ENCODE measurements at regions not wholly inside any gene's neighbourhood (a gene's known extent, or its start where the extent isn't known, plus 50 kb on each side); places are given as distances from the start of the nearest gene placed in this dataset.

GRCh38 chr21:24123785-24124184 lies 1483.5 kb downstream of the MRPL39 start:
- Histone ChIP-seq H3K27me3 (no peaks in the 10 kb centered on the region), H3K27ac (no peak overlapping the region), H3K4me1 (no peaks in the 10 kb centered on the region), H3K9me3 (no peaks in the 10 kb centered on the region), H3K36me3 (no peaks in the 10 kb centered on the region), H3K4me3 (no peak overlapping the region)
- intact Hi-C loops (cut with DNase I; ENCODE audit: low total_unique reads) = no loop called here
- no peak for TF ChIP-seq POLR2AphosphoS5 (IDR thresholded peaks at IDR 0.05)
- no peak for TF ChIP-seq POLR2A (IDR thresholded peaks at IDR 0.05)
- TF ChIP-seq CTCF (IDR thresholded peaks at IDR 0.05) = no peak
- DNase-seq (ENCODE audit: low spot score in 2 of 2) = no peak

GRCh38 chr21:24118738-24119459 lies 1488.4 kb downstream of the MRPL39 start:
- no peak for DNase-seq (ENCODE audit: low spot score in 2 of 2)
- TF ChIP-seq CTCF (IDR thresholded peaks at IDR 0.05) (no peak), POLR2AphosphoS5 (IDR thresholded peaks at IDR 0.05) (no peak), POLR2A (IDR thresholded peaks at IDR 0.05) (no peak)
- H3K9me3 ChIP-seq = no peaks in the 10 kb centered on the region
- H3K4me3 ChIP-seq = no peak overlapping the region
- no peak overlapping the region for H3K27ac ChIP-seq
- H3K27me3 ChIP-seq = no peaks in the 10 kb centered on the region
- intact Hi-C loops (cut with DNase I; ENCODE audit: low total_unique reads) = no loop called here
- H3K4me1 ChIP-seq = no peaks in the 10 kb centered on the region
- no peaks in the 10 kb centered on the region for H3K36me3 ChIP-seq

GRCh38 chr21:24115141-24115540 lies 1492.1 kb downstream of the MRPL39 start:
- no peaks in the 10 kb centered on the region for H3K27me3 ChIP-seq
- TF ChIP-seq CTCF (IDR thresholded peaks at IDR 0.05) = no peak
- TF ChIP-seq POLR2A (IDR thresholded peaks at IDR 0.05) = no peak
- no peak for TF ChIP-seq POLR2AphosphoS5 (IDR thresholded peaks at IDR 0.05)
- no peaks in the 10 kb centered on the region for H3K4me1 ChIP-seq
- no peak overlapping the region for H3K27ac ChIP-seq
- no peaks in the 10 kb centered on the region for H3K9me3 ChIP-seq
- intact Hi-C loops (cut with DNase I; ENCODE audit: low total_unique reads) = no loop called here
- DNase-seq (ENCODE audit: low spot score in 2 of 2) = no peak
- H3K4me3 ChIP-seq = no peak overlapping the region
- H3K36me3 ChIP-seq = no peaks in the 10 kb centered on the region

GRCh38 chr21:24112020-24112419 lies 1495.3 kb downstream of the MRPL39 start:
- no peak for DNase-seq (ENCODE audit: low spot score in 2 of 2)
- TF ChIP-seq CTCF (IDR thresholded peaks at IDR 0.05) = no peak
- no peak for TF ChIP-seq POLR2A (IDR thresholded peaks at IDR 0.05)
- TF ChIP-seq POLR2AphosphoS5 (IDR thresholded peaks at IDR 0.05) = no peak
- Histone ChIP-seq H3K36me3 (no peaks in the 10 kb centered on the region), H3K4me3 (no peak overlapping the region), H3K9me3 (no peaks in the 10 kb centered on the region), H3K4me1 (no peaks in the 10 kb centered on the region), H3K27ac (no peak overlapping the region), H3K27me3 (no peaks in the 10 kb centered on the region)
- intact Hi-C loops (cut with DNase I; ENCODE audit: low total_unique reads) = no loop called here

GRCh38 chr21:24110846-24111245 lies 1496.4 kb downstream of the MRPL39 start:
- Histone ChIP-seq H3K36me3 (no peaks in the 10 kb centered on the region), H3K27me3 (no peaks in the 10 kb centered on the region), H3K4me1 (no peaks in the 10 kb centered on the region), H3K27ac (no peak overlapping the region), H3K4me3 (no peak overlapping the region), H3K9me3 (no peaks in the 10 kb centered on the region)
- DNase-seq (ENCODE audit: low spot score in 2 of 2) = no peak
- intact Hi-C loops (cut with DNase I; ENCODE audit: low total_unique reads) = no loop called here
- TF ChIP-seq POLR2AphosphoS5 (IDR thresholded peaks at IDR 0.05) (no peak), POLR2A (IDR thresholded peaks at IDR 0.05) (no peak), CTCF (IDR thresholded peaks at IDR 0.05) (no peak)
